Endodermal cell (in vitro differentiated cells): ENCODE measurements at regions not wholly inside any gene's neighbourhood (a gene's known extent, or its start where the extent isn't known, plus 50 kb on each side); places are given as distances from the start of the nearest gene placed in this dataset.
A peak's percentile ranks its signal among the peaks of the same experiment; 100 is the strongest.

Experiments used
- DNase-seq: peaks from one replicate; pipeline ENCODE4 v3.0.0-alpha.2; 2017
- H3K27ac ChIP-seq: 2 replicates; pipeline ENCODE4 v1.5.1; 2013; ENCODE audit warnings: mild to moderate bottlenecking, low read depth, low read length, moderate library complexity
- H3K27me3 ChIP-seq: 2 replicates; pipeline ENCODE4 v1.6.1; 2013; ENCODE audit warnings: mild to moderate bottlenecking, low read length, moderate library complexity; ENCODE audit not compliant: insufficient read depth, control insufficient read depth, poor library complexity, severe bottlenecking
- H3K36me3 ChIP-seq: 2 replicates; pipeline ENCODE4 v1.7.0; 2013; ENCODE audit warnings: mild to moderate bottlenecking, low read length, moderate library complexity; ENCODE audit not compliant: control insufficient read depth, insufficient read depth
- H3K4me1 ChIP-seq: one replicate; pipeline ENCODE4 v1.7.0; 2013; ENCODE audit warnings: low read length; ENCODE audit not compliant: control insufficient read depth, insufficient read depth
- H3K4me3 ChIP-seq: 2 replicates; pipeline ENCODE4 v1.5.1; 2013; ENCODE audit warnings: mild to moderate bottlenecking, low read length, moderate library complexity
- H3K9ac ChIP-seq: 2 replicates; pipeline ENCODE4 v1.6.1; 2013; ENCODE audit warnings: mild to moderate bottlenecking, low read length, moderate library complexity; ENCODE audit not compliant: poor library complexity, severe bottlenecking; ENCODE audit errors: extremely low read depth
- H3K9me3 ChIP-seq: 2 replicates; pipeline ENCODE4 v1.6.1; 2013; ENCODE audit warnings: mild to moderate bottlenecking, low read length, moderate library complexity; ENCODE audit not compliant: control insufficient read depth
- H3K27ac Mint-ChIP-seq: 2 replicates; pipeline ENCODE4 v1.8.0; 2020; ENCODE audit warnings: mixed read lengths
- H3K27me3 Mint-ChIP-seq: 2 replicates; pipeline ENCODE4 v1.8.0; 2021; ENCODE audit warnings: mild to moderate bottlenecking, mixed read lengths; ENCODE audit not compliant: insufficient read depth
- H3K36me3 Mint-ChIP-seq: 2 replicates; pipeline ENCODE4 v1.8.0; 2020; ENCODE audit warnings: low read depth, mixed read lengths
- H3K4me1 Mint-ChIP-seq: 2 replicates; pipeline ENCODE4 v1.8.0; 2020; ENCODE audit warnings: mixed read lengths
- H3K4me3 Mint-ChIP-seq: 2 replicates; pipeline ENCODE4 v1.8.0; 2020; ENCODE audit warnings: mild to moderate bottlenecking, moderate library complexity, mixed read lengths
- H3K9me3 Mint-ChIP-seq: 2 replicates; pipeline ENCODE4 v1.8.0; 2020; ENCODE audit warnings: mild to moderate bottlenecking, mixed read lengths
- CTCF ChIP-seq: fragments of 200-600 bp; sonication (generic); conservative IDR thresholded peaks from 2 replicates; pipeline ENCODE4 v1.5.0; 2021; ENCODE audit warnings: antibody characterized with exemption, mild to moderate bottlenecking
- WGBS, 2 experiments: methylation state at CpG; one replicate each; pipeline versions ENCODE4 v1.1.5 to v1.1.7; 2013; ENCODE audit warnings: missing lambda C conversion rate in 2 of 2, mixed read lengths in 1 of 2; ENCODE audit not compliant: insufficient coverage in 1 of 2, insufficient read length in 1 of 2; 5-methylcytosine and 5-hydroxymethylcytosine counted together

GRCh38 chr16:59993101-59993500 lies 1259.0 kb upstream of the GOT2 start:
- Mint-ChIP-seq H3K36me3 (peaks cover 18% of the 10 kb centered on the region), H3K4me3 (no peak overlapping the region), H3K9me3 (peaks cover 37% of the 10 kb centered on the region), H3K4me1 (peaks cover 2% of the 10 kb centered on the region), H3K27me3 (no peaks in the 10 kb centered on the region), H3K27ac (no peak overlapping the region)
- no peaks in the 10 kb centered on the region for H3K27me3 ChIP-seq
- H3K4me1 ChIP-seq: no peaks in the 10 kb centered on the region
- H3K9me3 ChIP-seq: peaks cover 22% of the 10 kb centered on the region
- H3K9ac ChIP-seq: no peak overlapping the region
- H3K36me3 ChIP-seq: no peaks in the 10 kb centered on the region
- peak; percentile 44 for DNase-seq
- no peak overlapping the region for H3K4me3 ChIP-seq
- no peak overlapping the region for H3K27ac ChIP-seq
- WGBS, 2 experiments: 71 to 75% methylated on average over 5 to 10 of the region's 10 CpGs
- TF ChIP-seq CTCF: no peak

GRCh38 chr16:59991171-59991570 lies 1257.1 kb upstream of the GOT2 start:
- H3K27ac Mint-ChIP-seq: no peak overlapping the region
- peaks cover 39% of the 10 kb centered on the region for H3K9me3 Mint-ChIP-seq
- no peaks in the 10 kb centered on the region for H3K36me3 ChIP-seq
- H3K27me3 Mint-ChIP-seq: no peaks in the 10 kb centered on the region
- H3K9ac ChIP-seq: no peak overlapping the region
- H3K4me3 ChIP-seq: no peak overlapping the region
- no peak overlapping the region for H3K27ac ChIP-seq
- no peaks in the 10 kb centered on the region for H3K27me3 ChIP-seq
- no peak overlapping the region for H3K4me3 Mint-ChIP-seq
- peaks cover 24% of the 10 kb centered on the region for H3K9me3 ChIP-seq
- H3K4me1 ChIP-seq: no peaks in the 10 kb centered on the region
- no peak for DNase-seq
- peaks cover 2% of the 10 kb centered on the region for H3K4me1 Mint-ChIP-seq
- 86 to 88% methylated on average over 2 of the region's 2 CpGs for WGBS, 2 experiments
- peaks cover 21% of the 10 kb centered on the region for H3K36me3 Mint-ChIP-seq
- TF ChIP-seq CTCF: no peak

GRCh38 chr16:59988591-59988990 lies 1254.5 kb upstream of the GOT2 start:
- no peaks in the 10 kb centered on the region for H3K4me1 ChIP-seq
- Mint-ChIP-seq H3K4me3 (no peak overlapping the region), H3K4me1 (peaks cover 2% of the 10 kb centered on the region), H3K27me3 (no peaks in the 10 kb centered on the region), H3K27ac (no peak overlapping the region), H3K9me3 (peaks cover 50% of the 10 kb centered on the region), H3K36me3 (peaks cover 16% of the 10 kb centered on the region)
- no peak for DNase-seq
- no peak overlapping the region for H3K4me3 ChIP-seq
- WGBS, 2 experiments: 88 to 91% methylated on average over 1 of the region's 1 CpG
- no peaks in the 10 kb centered on the region for H3K36me3 ChIP-seq
- H3K27me3 ChIP-seq: no peaks in the 10 kb centered on the region
- no peak for TF ChIP-seq CTCF
- no peak overlapping the region for H3K27ac ChIP-seq
- H3K9me3 ChIP-seq: peaks cover 24% of the 10 kb centered on the region
- no peak overlapping the region for H3K9ac ChIP-seq
